ENCODE measurements at regions not wholly inside any gene's neighbourhood (a gene's known extent, or its start where the extent isn't known, plus 50 kb on each side); places are given as distances from the start of the nearest gene placed in this dataset.

- H3K27me3 ChIP-seq, result no peaks in the 10 kb centered on the region
- H3K36me3 ChIP-seq, result no peaks in the 10 kb centered on the region
- no peaks in the 10 kb centered on the region for H3K4me1 ChIP-seq (ENCODE audit: low read depth)
- no peak for TF ChIP-seq CTCF (IDR thresholded peaks at IDR 0.05; ENCODE audit: low read depth, low read length)
- H3K27ac ChIP-seq, result no peak overlapping the region
- H3K9me3 ChIP-seq (ENCODE audit: low read depth), result no peaks in the 10 kb centered on the region
- no peak for DNase-seq (ENCODE audit: low read depth in 1 of 2, low spot score in 1 of 2)
- H3K4me3 ChIP-seq, result no peak overlapping the region
Measured at GRCh38 chr2:33723329-33723728, 124.2 kb upstream of the FAM98A start.

DNA sequence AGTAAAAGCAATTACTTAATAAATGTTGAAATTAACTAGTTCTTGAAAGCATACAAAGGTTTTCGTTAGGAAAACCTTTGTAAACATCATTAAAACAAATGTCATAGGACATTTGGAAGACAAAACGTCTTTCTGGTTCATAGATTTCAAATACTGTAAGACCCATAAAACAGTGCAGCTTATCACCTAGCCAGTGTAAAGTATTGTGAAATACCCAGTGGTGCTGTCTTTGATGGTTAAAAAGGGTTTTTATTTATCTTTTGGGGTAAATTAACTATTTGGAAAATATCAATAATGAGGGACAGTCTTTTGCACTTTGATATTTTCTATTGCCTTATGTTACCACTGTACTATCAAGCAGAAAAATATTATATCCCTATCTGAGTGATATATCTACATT lies 120.0 kb upstream of the FAM98A start:
- no peak for DNase-seq (ENCODE audit: low read depth in 1 of 2, low spot score in 1 of 2)

DNA sequence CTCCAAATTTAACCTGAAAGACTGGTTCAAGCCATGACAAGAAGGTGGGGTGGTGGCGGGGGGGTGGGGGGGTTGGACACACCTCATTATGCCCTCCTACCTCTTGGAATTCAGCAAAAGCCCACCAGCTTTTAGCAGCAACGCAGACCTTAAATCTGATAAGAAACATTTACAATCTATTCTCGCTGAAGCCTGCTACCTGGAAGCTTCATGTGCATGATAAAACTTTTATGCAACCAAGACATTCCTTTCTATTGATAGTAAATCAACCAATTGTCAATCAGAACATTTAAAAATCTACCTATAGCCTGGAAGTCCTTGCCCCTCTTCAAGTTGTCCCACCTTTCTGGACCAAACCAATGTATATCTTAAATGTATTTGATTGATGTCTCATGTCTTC lies 113.6 kb upstream of the FAM98A start:
- Histone ChIP-seq H3K4me3 (no peak overlapping the region), H3K36me3 (no peaks in the 10 kb centered on the region), H3K27me3 (no peaks in the 10 kb centered on the region), H3K27ac (no peak overlapping the region), H3K4me1 (ENCODE audit: low read depth) (no peaks in the 10 kb centered on the region), H3K9me3 (ENCODE audit: low read depth) (no peaks in the 10 kb centered on the region)
- no peak for TF ChIP-seq CTCF (IDR thresholded peaks at IDR 0.05; ENCODE audit: low read depth, low read length)
- no peak for DNase-seq (ENCODE audit: low read depth in 1 of 2, low spot score in 1 of 2)

More for the DNA sequence above, 120.0 kb upstream of the FAM98A start:
- H3K4me3 ChIP-seq, result no peak overlapping the region
- no peak for TF ChIP-seq CTCF (IDR thresholded peaks at IDR 0.05; ENCODE audit: low read depth, low read length)
- no peak overlapping the region for H3K27ac ChIP-seq
- H3K9me3 ChIP-seq (ENCODE audit: low read depth), result no peaks in the 10 kb centered on the region
- H3K4me1 ChIP-seq (ENCODE audit: low read depth), result no peaks in the 10 kb centered on the region
- H3K36me3 ChIP-seq, result no peaks in the 10 kb centered on the region
- H3K27me3 ChIP-seq, result no peaks in the 10 kb centered on the region

- H3K27ac ChIP-seq, result no peak overlapping the region
- H3K27me3 ChIP-seq, result no peaks in the 10 kb centered on the region
- DNase-seq (ENCODE audit: low read depth in 1 of 2, low spot score in 1 of 2), result no peak
- no peaks in the 10 kb centered on the region for H3K36me3 ChIP-seq
- H3K4me1 ChIP-seq (ENCODE audit: low read depth), result no peaks in the 10 kb centered on the region
- no peak overlapping the region for H3K4me3 ChIP-seq
- no peak for TF ChIP-seq CTCF (IDR thresholded peaks at IDR 0.05; ENCODE audit: low read depth, low read length)
- H3K9me3 ChIP-seq (ENCODE audit: low read depth), result no peaks in the 10 kb centered on the region
Measured at GRCh38 chr2:33709951-33710350, 110.9 kb upstream of the FAM98A start.

GRCh38 chr2:33707312-33707711 lies 108.2 kb upstream of the FAM98A start:
- Histone ChIP-seq H3K36me3 (no peaks in the 10 kb centered on the region), H3K27ac (no peak overlapping the region), H3K4me1 (ENCODE audit: low read depth) (no peaks in the 10 kb centered on the region), H3K4me3 (no peak overlapping the region), H3K9me3 (ENCODE audit: low read depth) (no peaks in the 10 kb centered on the region), H3K27me3 (no peaks in the 10 kb centered on the region)
- DNase-seq (ENCODE audit: low read depth in 1 of 2, low spot score in 1 of 2), result no peak
- no peak for TF ChIP-seq CTCF (IDR thresholded peaks at IDR 0.05; ENCODE audit: low read depth, low read length)

GRCh38 chr2:33706410-33706809 lies 107.3 kb upstream of the FAM98A start:
- H3K9me3 ChIP-seq (ENCODE audit: low read depth), result no peaks in the 10 kb centered on the region
- no peaks in the 10 kb centered on the region for H3K36me3 ChIP-seq
- no peaks in the 10 kb centered on the region for H3K4me1 ChIP-seq (ENCODE audit: low read depth)
- H3K27ac ChIP-seq, result no peak overlapping the region
- no peak for DNase-seq (ENCODE audit: low read depth in 1 of 2, low spot score in 1 of 2)
- H3K4me3 ChIP-seq, result no peak overlapping the region
- TF ChIP-seq CTCF (IDR thresholded peaks at IDR 0.05; ENCODE audit: low read depth, low read length), result no peak
- no peaks in the 10 kb centered on the region for H3K27me3 ChIP-seq
